ENCODE measurements at regions not wholly inside any gene's neighbourhood (a gene's known extent, or its start where the extent isn't known, plus 50 kb on each side); places are given as distances from the start of the nearest gene placed in this dataset.
A peak's percentile ranks its signal among the peaks of the same experiment; 100 is the strongest.
"Not testable (repeated sequence)": the region's sequence is repeated elsewhere in the genome, so short reads cannot be mapped to it uniquely, and the experiment has no call there.

DNA sequence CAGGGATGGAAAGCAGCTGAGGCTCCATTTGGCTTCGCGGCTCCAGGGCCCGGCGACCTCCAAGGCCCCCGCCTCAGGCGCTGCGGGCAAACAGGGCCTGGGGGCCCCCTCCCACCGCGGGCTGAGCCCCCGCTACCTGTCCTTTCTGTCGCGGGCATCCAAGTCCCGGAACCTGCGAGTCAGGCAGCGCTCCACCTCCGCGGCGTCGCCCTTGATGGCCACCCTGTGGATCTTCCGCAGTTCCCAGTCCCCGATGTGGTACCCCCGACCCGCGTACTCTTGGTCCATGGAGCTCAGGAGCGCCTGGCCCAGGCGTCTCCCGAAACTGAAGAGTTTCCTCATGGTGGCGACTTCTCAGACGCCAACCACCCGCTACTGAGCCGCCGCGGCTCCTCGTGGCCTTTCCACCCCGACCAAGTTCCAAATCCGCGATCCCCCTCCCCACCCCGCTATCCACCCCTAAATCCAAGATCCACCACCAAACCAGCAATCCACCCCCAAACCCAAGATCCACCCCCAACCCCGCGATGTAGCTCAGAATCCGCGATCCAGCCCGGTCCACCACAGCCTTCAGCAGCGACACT lies 86.5 kb upstream of the CCDC180 start:
- DNase-seq: no peak
- TF ChIP-seq, protein P1, sequence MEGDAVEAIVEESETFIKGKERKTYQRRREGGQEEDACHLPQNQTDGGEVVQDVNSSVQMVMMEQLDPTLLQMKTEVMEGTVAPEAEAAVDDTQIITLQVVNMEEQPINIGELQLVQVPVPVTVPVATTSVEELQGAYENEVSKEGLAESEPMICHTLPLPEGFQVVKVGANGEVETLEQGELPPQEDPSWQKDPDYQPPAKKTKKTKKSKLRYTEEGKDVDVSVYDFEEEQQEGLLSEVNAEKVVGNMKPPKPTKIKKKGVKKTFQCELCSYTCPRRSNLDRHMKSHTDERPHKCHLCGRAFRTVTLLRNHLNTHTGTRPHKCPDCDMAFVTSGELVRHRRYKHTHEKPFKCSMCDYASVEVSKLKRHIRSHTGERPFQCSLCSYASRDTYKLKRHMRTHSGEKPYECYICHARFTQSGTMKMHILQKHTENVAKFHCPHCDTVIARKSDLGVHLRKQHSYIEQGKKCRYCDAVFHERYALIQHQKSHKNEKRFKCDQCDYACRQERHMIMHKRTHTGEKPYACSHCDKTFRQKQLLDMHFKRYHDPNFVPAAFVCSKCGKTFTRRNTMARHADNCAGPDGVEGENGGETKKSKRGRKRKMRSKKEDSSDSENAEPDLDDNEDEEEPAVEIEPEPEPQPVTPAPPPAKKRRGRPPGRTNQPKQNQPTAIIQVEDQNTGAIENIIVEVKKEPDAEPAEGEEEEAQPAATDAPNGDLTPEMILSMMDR (IDR thresholded peaks at IDR 0.05): no peak
- ATAC-seq: peak; percentile 32 to 53
- Histone ChIP-seq H3K4me1 (peaks cover 20% of the 10 kb centered on the region), H3K27me3 (ENCODE audit: low read depth) (peaks cover 51% of the 10 kb centered on the region), H3K4me3 (peak overlapping the region; percentile 38), H3K9me3 (no peaks in the 10 kb centered on the region), H3K36me3 (no peaks in the 10 kb centered on the region), H3K27ac (no peak overlapping the region)
- intact Hi-C loops (cut with DNase I): no loop called here

DNA sequence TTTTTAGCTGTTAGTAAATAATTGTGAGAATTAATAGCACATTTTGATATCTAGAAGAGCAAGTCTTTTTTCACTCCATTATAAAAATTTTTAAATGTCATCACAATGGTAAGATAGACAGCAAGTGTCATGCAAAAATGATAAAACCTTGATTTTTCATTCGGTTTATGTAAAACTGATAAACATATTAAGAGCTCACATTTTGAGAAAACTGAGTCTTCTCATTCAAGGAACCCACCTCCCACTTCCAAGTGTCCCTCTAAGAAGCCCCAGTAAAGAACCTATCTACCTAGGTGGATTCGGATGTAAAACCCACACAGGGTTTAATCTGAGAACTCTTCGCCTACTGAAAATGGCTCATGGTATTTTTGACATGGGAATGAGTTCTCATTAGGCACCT lies 87.1 kb upstream of the CCDC180 start:
- H3K27ac ChIP-seq; ATAC-seq; H3K9me3 ChIP-seq; H3K4me3 ChIP-seq; DNase-seq; intact Hi-C loops (cut with DNase I); H3K36me3 ChIP-seq: not testable (repeated sequence)
- Histone ChIP-seq H3K4me1 (peaks cover 20% of the 10 kb centered on the region), H3K27me3 (ENCODE audit: low read depth) (peaks cover 51% of the 10 kb centered on the region)

DNA sequence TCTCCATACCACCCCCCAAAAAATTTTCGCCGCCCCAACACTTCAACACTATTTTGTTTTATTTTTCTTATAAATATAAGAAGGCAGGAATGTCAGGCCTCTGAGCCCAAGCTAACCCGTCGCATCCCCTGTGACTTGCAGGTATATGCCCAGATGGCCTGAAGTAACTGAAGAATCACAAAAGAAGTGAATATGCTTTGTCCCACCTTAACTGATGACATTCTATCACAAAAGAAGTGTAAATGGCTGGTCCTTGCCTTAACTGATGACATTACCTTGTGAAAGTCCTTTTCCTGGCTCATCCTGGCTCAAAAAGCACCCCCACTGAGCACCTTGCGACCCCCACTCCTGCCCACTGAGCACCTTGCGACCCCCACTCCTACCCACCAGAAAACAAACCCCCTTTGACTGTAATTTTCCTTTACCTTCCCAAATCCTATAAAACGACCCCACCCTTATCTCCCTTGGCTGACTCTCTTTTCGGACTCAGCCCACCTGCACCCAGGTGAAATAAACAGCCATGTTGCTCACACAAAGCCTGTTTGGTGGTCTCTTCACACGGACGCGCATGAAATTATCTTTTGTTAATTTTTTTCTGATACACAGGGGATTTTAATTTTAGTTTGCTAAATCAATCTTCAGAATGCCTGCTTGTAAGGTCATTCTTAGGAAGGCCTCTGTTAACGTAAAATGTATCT lies 87.9 kb upstream of the CCDC180 start:
- peaks cover 51% of the 10 kb centered on the region for H3K27me3 ChIP-seq (ENCODE audit: low read depth)
- intact Hi-C loops (cut with DNase I); DNase-seq: not testable (repeated sequence)

DNA sequence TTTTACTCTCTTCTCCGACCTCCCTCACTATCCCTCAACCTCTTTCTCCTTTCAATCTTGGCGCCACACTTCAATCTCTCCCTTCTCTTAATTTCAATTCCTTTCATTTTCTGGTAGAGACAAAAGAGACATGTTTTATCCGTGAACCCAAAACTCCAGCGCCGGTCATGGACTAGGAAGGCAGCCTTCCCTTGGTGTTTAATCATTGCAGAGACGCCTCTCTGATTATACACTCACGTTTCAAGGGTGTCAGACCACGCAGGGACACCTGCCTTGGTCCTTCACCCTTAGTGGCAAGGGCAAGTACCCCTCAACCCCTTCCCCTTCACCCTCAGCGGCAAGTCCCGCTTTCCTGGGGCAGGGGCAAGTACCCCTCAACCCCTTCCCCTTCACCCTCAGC lies 92.3 kb upstream of the CCDC180 start:
- H3K4me1 ChIP-seq; intact Hi-C loops (cut with DNase I); H3K27me3 ChIP-seq (ENCODE audit: low read depth); H3K27ac ChIP-seq; ATAC-seq; H3K4me3 ChIP-seq; H3K36me3 ChIP-seq; H3K9me3 ChIP-seq; DNase-seq: not testable (repeated sequence)

More for the DNA sequence above, 87.9 kb upstream of the CCDC180 start:
- H3K4me3 ChIP-seq, ATAC-seq, H3K9me3 ChIP-seq, H3K36me3 ChIP-seq, H3K27ac ChIP-seq: not testable (repeated sequence)
- H3K4me1 ChIP-seq: peaks cover 20% of the 10 kb centered on the region

DNA sequence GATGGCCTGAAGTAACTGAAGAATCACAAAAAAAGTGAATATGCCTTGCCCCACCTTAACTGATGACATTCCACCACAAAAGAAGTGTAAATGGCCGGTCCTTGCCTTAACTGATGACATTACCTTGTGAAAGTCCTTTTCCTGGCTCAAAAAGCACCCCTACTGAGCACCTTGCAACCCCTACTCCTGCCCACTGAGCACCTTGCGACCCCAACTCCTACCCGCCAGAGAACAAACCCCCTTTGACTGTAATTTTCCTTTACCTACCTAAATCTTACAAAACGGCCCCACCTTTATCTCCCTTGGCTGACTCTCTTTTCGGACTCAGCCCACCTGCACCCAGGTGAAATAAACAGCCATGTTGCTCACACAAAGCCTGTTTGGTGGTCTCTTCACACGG lies 92.9 kb upstream of the CCDC180 start:
- not testable (repeated sequence) for ATAC-seq

DNA sequence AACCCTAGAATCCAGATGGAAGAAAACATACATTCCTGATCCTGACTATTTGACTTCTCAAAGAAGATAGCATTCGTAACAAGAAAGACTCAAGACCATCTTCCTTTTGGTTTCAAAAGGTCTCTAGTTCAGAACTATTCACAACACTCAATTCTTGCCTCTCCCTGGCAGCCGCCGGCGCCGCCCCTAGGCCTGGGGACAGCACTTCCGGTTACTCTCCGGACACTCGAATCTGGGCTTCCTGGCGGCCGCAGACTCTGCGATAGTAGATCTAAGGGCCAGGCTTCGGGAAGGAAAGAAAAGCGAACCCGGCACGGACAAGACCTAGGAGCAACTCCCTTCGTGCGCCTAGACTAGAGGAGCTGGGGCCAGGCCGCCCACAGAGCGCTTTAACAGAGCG lies 107.8 kb upstream of the CCDC180 start:
- H3K9me3 ChIP-seq; H3K27ac ChIP-seq; DNase-seq; H3K27me3 ChIP-seq (ENCODE audit: low read depth); intact Hi-C loops (cut with DNase I); H3K4me3 ChIP-seq; H3K36me3 ChIP-seq; H3K4me1 ChIP-seq: not testable (repeated sequence)
- ATAC-seq: peak; percentile 46 to 51

More for the DNA sequence above, 92.9 kb upstream of the CCDC180 start:
- H3K9me3 ChIP-seq; H3K27ac ChIP-seq; H3K4me1 ChIP-seq; H3K36me3 ChIP-seq; intact Hi-C loops (cut with DNase I); H3K4me3 ChIP-seq; DNase-seq; H3K27me3 ChIP-seq (ENCODE audit: low read depth): not testable (repeated sequence)

DNA sequence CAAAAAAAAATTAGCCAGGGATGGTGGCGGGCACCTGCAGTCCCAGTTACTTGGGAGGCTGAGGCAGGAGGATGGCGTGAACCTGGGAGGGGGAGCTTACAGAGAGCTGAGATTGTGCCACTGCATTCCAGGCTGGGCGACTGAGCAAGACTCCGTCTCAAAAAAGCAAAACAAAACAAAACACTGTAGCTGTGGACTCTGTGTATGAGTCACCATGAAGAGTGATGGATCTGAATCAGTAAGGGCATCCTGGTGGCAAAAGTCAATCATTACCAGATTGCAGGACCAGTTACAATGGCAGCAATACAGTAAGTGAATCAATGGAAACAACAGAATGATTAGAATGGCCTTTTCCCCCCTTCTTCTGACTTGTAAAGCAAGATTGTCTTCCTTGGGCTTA lies 113.7 kb upstream of the CCDC180 start:
- intact Hi-C loops (cut with DNase I); H3K27ac ChIP-seq; H3K4me1 ChIP-seq; H3K27me3 ChIP-seq (ENCODE audit: low read depth); H3K9me3 ChIP-seq; H3K4me3 ChIP-seq; DNase-seq; H3K36me3 ChIP-seq; ATAC-seq: not testable (repeated sequence)

DNA sequence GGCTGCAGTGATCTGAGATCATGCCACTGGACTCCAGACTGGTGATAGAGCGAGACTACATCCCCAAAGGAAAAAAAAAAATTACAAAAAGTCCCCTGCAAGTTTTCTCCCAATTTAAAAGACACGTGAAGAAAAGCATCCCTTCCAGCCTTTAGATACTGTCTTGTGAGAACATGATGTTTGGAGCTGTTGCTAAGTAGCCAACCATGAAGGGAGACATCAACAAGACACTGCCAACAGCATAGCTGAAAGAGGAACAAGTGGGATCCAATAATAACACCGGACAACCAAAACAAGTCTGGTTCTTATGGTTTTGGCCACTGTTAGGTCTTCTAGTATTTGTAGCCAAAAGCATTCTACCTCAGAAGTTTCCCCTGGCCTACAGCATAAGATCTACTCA lies 118.9 kb upstream of the CCDC180 start:
- intact Hi-C loops (cut with DNase I): no loop called here
- TF ChIP-seq, protein P1 (IDR thresholded peaks at IDR 0.05): no peak
- no peaks in the 10 kb centered on the region for H3K27me3 ChIP-seq (ENCODE audit: low read depth)
- H3K36me3 ChIP-seq: no peaks in the 10 kb centered on the region
- no peak overlapping the region for H3K4me3 ChIP-seq
- H3K9me3 ChIP-seq: no peaks in the 10 kb centered on the region
- ATAC-seq (no peak), DNase-seq (no peak)
- H3K4me1 ChIP-seq: no peaks in the 10 kb centered on the region
- no peak overlapping the region for H3K27ac ChIP-seq

DNA sequence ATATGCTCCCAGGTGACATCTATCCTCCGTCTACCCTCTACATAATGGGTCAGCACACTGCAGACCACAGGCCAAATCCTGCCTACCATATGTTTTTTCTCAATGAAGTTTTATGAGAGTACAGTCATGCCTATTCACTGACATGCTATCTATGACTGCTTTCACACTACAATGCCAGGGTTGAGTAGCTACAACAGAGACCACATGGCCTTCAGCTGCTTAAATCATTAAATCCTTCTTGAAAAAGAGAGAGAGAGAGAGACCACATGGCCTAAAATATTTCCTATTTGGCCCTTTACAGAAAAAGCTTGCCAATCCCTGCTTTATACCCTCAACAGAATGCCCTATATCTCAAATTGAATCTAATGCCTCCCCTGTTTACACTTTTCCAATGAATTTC lies 119.8 kb upstream of the CCDC180 start:
- intact Hi-C loops (cut with DNase I); ATAC-seq; H3K9me3 ChIP-seq; H3K36me3 ChIP-seq; H3K4me3 ChIP-seq; DNase-seq; H3K4me1 ChIP-seq; H3K27ac ChIP-seq; H3K27me3 ChIP-seq (ENCODE audit: low read depth): not testable (repeated sequence)
